HG03097 (cell line): ENCODE measurements at regions not wholly inside any gene's neighbourhood (a gene's known extent, or its start where the extent isn't known, plus 50 kb on each side); places are given as distances from the start of the nearest gene placed in this dataset.
"Not testable (repeated sequence)": the region's sequence is repeated elsewhere in the genome, so short reads cannot be mapped to it uniquely, and the experiment has no call there.

Experiments
- ATAC-seq: cut with Tn5 transposase; IDR thresholded peaks from one replicate; pipeline ENCODE4 v1.9.1; 2021; ENCODE audit not compliant: unreplicated experiment, low FRiP score

- ATAC-seq, result no peak
These were observed 167.3 kb upstream of the SSTR1 start for GRCh38 chr14:38040411-38040810.

- ATAC-seq, result no peak
These were observed 165.4 kb upstream of the SSTR1 start for GRCh38 chr14:38042322-38042721.

- ATAC-seq, result no peak
These were observed 163.0 kb upstream of the SSTR1 start for GRCh38 chr14:38044710-38045109.

GRCh38 chr14:38045461-38045860 is 162.2 kb upstream of the SSTR1 start:
- no peak for ATAC-seq

GRCh38 chr14:38046160-38046559 is 161.5 kb upstream of the SSTR1 start:
- ATAC-seq, result no peak

GRCh38 chr14:38047195-38047902 is 160.4 kb upstream of the SSTR1 start:
- no peak for ATAC-seq

- ATAC-seq, result no peak
These were observed 154.0 kb upstream of the SSTR1 start for GRCh38 chr14:38053666-38054065.

- no peak for ATAC-seq
These were observed 151.4 kb upstream of the SSTR1 start for GRCh38 chr14:38056270-38056669.

- ATAC-seq, result not testable (repeated sequence)
These were observed 145.5 kb upstream of the SSTR1 start for GRCh38 chr14:38062223-38062622.

- no peak for ATAC-seq
These were observed 143.9 kb upstream of the SSTR1 start for GRCh38 chr14:38063711-38064320.

- ATAC-seq, result no peak
These were observed 142.5 kb upstream of the SSTR1 start for GRCh38 chr14:38065106-38065762.

- no peak for ATAC-seq
These were observed 137.6 kb upstream of the SSTR1 start for GRCh38 chr14:38070061-38070588.

GRCh38 chr14:38073641-38074040 is 134.1 kb upstream of the SSTR1 start:
- ATAC-seq, result no peak

- ATAC-seq, result no peak
These were observed 133.6 kb upstream of the SSTR1 start for GRCh38 chr14:38074081-38074480.

GRCh38 chr14:38074754-38075153 is 132.9 kb upstream of the SSTR1 start:
- no peak for ATAC-seq

- no peak for ATAC-seq
These were observed 129.3 kb upstream of the SSTR1 start for GRCh38 chr14:38078393-38078792.

GRCh38 chr14:38079268-38079667 is 128.4 kb upstream of the SSTR1 start:
- peak; percentile 93 for ATAC-seq

- ATAC-seq, result no peak
These were observed 127.8 kb upstream of the SSTR1 start for GRCh38 chr14:38079886-38080285.

- ATAC-seq, result no peak
These were observed 127.0 kb upstream of the SSTR1 start for GRCh38 chr14:38080696-38081095.

GRCh38 chr14:38083039-38083438 is 124.7 kb upstream of the SSTR1 start:
- ATAC-seq, result no peak

GRCh38 chr14:38089123-38089522 is 118.6 kb upstream of the SSTR1 start:
- ATAC-seq, result no peak

- ATAC-seq, result no peak
These were observed 117.2 kb upstream of the SSTR1 start for GRCh38 chr14:38090506-38090905.
